ENCODE measurements at regions not wholly inside any gene's neighbourhood (a gene's known extent, or its start where the extent isn't known, plus 50 kb on each side); places are given as distances from the start of the nearest gene placed in this dataset.
"Not testable (repeated sequence)": the region's sequence is repeated elsewhere in the genome, so short reads cannot be mapped to it uniquely, and the experiment has no call there.

DNA sequence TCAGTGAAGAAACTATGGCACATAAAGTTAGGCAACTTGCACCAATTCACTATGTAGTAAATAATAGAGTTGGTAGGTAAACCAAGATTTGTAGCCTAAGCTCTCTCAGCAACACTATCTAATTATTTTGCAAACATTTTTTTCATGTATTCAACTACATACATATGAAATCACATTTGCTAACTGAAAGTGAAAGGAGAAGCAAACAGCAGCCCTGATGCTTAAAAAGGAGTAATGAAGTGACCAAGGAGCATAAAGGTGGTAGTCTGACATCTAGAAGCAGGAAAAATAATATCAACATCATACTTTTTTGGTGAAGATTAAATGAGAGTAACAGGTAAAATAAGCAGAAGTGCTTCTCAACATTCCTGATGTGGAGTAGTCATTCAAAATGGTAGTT lies 603.7 kb downstream of the GRXCR1 start:
- intact Hi-C loops (cut with micrococcal nuclease; ENCODE audit: unreplicated experiment) = no loop called here
- no peak for TF ChIP-seq EZH2phosphoT487 (IDR thresholded peaks at IDR 0.05; ENCODE audit: borderline replicate concordance, low read depth, low read length)
- TF ChIP-seq, protein P1, sequence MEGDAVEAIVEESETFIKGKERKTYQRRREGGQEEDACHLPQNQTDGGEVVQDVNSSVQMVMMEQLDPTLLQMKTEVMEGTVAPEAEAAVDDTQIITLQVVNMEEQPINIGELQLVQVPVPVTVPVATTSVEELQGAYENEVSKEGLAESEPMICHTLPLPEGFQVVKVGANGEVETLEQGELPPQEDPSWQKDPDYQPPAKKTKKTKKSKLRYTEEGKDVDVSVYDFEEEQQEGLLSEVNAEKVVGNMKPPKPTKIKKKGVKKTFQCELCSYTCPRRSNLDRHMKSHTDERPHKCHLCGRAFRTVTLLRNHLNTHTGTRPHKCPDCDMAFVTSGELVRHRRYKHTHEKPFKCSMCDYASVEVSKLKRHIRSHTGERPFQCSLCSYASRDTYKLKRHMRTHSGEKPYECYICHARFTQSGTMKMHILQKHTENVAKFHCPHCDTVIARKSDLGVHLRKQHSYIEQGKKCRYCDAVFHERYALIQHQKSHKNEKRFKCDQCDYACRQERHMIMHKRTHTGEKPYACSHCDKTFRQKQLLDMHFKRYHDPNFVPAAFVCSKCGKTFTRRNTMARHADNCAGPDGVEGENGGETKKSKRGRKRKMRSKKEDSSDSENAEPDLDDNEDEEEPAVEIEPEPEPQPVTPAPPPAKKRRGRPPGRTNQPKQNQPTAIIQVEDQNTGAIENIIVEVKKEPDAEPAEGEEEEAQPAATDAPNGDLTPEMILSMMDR (conservative IDR thresholded peaks at IDR 0.05; ENCODE audit: low read length) = no peak
- no TSS peak for BruUV-seq (replicated peaks)

DNA sequence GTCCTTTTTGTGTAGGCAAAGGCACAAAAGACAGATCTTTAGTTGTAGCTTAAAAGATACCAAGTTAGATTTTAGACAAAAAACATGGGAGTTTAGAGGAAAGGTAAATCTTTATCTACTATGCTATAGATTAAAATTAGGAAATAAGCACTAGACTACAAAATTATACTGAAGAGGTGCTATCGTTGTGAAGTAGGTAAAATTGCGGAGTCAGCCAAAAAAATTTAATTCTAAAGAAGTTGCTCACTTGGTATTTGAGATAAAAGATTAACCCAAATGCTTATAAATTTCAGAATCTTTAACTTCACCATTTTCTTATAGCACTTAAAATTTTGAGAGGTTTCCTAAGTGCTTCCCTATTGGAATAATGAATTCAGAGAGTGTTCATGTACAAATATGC lies 604.1 kb downstream of the GRXCR1 start:
- no peak overlapping the region for H3K4me3 ChIP-seq (ENCODE audit: low read depth, low read length, poor library complexity, severe bottlenecking)
- BruUV-seq (replicated peaks) = no TSS peak
- H3K36me3 ChIP-seq (ENCODE audit: insufficient read depth, low read length) = no peaks in the 10 kb centered on the region
- DNase-seq (ENCODE audit: low spot score) = no peak
- no peaks in the 10 kb centered on the region for H3K9me3 ChIP-seq (ENCODE audit: low read length)
- H3K79me2 ChIP-seq (ENCODE audit: insufficient read depth, low read depth, low read length) = no peaks in the 10 kb centered on the region
- no peaks in the 10 kb centered on the region for H3K4me1 ChIP-seq (ENCODE audit: insufficient read depth, low read length, poor library complexity, severe bottlenecking)
- TF ChIP-seq, protein P1 (conservative IDR thresholded peaks at IDR 0.05; ENCODE audit: low read length) = no peak
- TF ChIP-seq EZH2phosphoT487 (IDR thresholded peaks at IDR 0.05; ENCODE audit: borderline replicate concordance, low read depth, low read length) = no peak
- ChIA-PET CTCF (ENCODE audit: unreplicated experiment) (no interaction called here), POLR2A (interaction anchor here (0.6 kb wide), 1 partner anchor 341 kb away, joined by 5 read pairs; no protein-coding TSS in a partner anchor)
- no peaks in the 10 kb centered on the region for H3K9me2 ChIP-seq (ENCODE audit: insufficient read depth, low read length)
- H2AFZ ChIP-seq (ENCODE audit: low read length) = no peak overlapping the region
- no peaks in the 10 kb centered on the region for H4K20me1 ChIP-seq (ENCODE audit: insufficient read depth, low read length)
- intact Hi-C loops (cut with micrococcal nuclease; ENCODE audit: unreplicated experiment) = no loop called here
- no peak overlapping the region for H3K4me2 ChIP-seq (ENCODE audit: low read length)
- no peak overlapping the region for H3K27ac ChIP-seq (ENCODE audit: low read depth, low read length, poor library complexity, severe bottlenecking)

More for the DNA sequence above, 603.7 kb downstream of the GRXCR1 start:
- no peaks in the 10 kb centered on the region for H3K36me3 ChIP-seq (ENCODE audit: insufficient read depth, low read length)
- ChIA-PET CTCF (ENCODE audit: unreplicated experiment) (no interaction called here), POLR2A (interaction anchor here (0.6 kb wide), 1 partner anchor 340 kb away, joined by 5 read pairs; no protein-coding TSS in a partner anchor)
- H4K20me1 ChIP-seq (ENCODE audit: insufficient read depth, low read length) = no peaks in the 10 kb centered on the region
- no peak overlapping the region for H3K27ac ChIP-seq (ENCODE audit: low read depth, low read length, poor library complexity, severe bottlenecking)
- H3K4me3 ChIP-seq (ENCODE audit: low read depth, low read length, poor library complexity, severe bottlenecking) = no peak overlapping the region
- no peak for DNase-seq (ENCODE audit: low spot score)
- H3K9me2 ChIP-seq (ENCODE audit: insufficient read depth, low read length) = no peaks in the 10 kb centered on the region
- no peak overlapping the region for H3K4me2 ChIP-seq (ENCODE audit: low read length)
- no peaks in the 10 kb centered on the region for H3K79me2 ChIP-seq (ENCODE audit: insufficient read depth, low read depth, low read length)
- H2AFZ ChIP-seq (ENCODE audit: low read length) = no peak overlapping the region
- no peaks in the 10 kb centered on the region for H3K4me1 ChIP-seq (ENCODE audit: insufficient read depth, low read length, poor library complexity, severe bottlenecking)
- no peaks in the 10 kb centered on the region for H3K9me3 ChIP-seq (ENCODE audit: low read length)

DNA sequence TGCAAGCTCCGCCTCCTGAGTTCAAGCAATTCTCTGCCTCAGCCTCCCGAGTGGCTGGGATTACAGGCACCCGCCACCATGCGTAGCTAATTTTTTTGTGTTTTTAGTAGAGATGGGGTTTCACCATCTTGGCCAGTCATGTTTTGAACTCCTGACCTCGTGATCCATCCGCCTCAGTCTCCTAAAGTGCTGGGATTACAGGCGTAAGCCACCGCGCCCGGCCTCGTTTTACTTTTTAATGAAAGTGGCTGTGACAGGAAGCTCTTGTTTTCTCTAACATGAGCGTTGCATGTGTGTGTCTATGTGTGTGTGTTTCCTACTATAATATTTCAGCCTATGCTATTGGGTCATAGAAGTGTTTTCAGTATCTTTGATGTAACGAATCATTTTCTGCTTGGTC lies 613.3 kb downstream of the GRXCR1 start:
- DNase-seq (ENCODE audit: low spot score); intact Hi-C loops (cut with micrococcal nuclease; ENCODE audit: unreplicated experiment); H3K4me2 ChIP-seq (ENCODE audit: low read length); H3K9me3 ChIP-seq (ENCODE audit: low read length); H4K20me1 ChIP-seq (ENCODE audit: insufficient read depth, low read length); H3K4me3 ChIP-seq (ENCODE audit: low read depth, low read length, poor library complexity, severe bottlenecking); BruUV-seq (replicated peaks); H3K36me3 ChIP-seq (ENCODE audit: insufficient read depth, low read length); H3K79me2 ChIP-seq (ENCODE audit: insufficient read depth, low read depth, low read length); CTCF ChIA-PET (ENCODE audit: unreplicated experiment); H3K9me2 ChIP-seq (ENCODE audit: insufficient read depth, low read length); H3K27ac ChIP-seq (ENCODE audit: low read depth, low read length, poor library complexity, severe bottlenecking); H3K4me1 ChIP-seq (ENCODE audit: insufficient read depth, low read length, poor library complexity, severe bottlenecking); H2AFZ ChIP-seq (ENCODE audit: low read length): not testable (repeated sequence)
- POLR2A ChIA-PET = interaction anchor here (0.6 to 1.2 kb wide), 4 partner anchors 13 to 147 kb away, joined by 3 to 9 read pairs (median 4); no protein-coding TSS in a partner anchor
